ENCODE measurements at regions not wholly inside any gene's neighbourhood (a gene's known extent, or its start where the extent isn't known, plus 50 kb on each side); places are given as distances from the start of the nearest gene placed in this dataset.
A peak's percentile ranks its signal among the peaks of the same experiment; 100 is the strongest.

GRCh38 chr2:222771832-222772231 is 89.0 kb upstream of the ACSL3 start:
- ATAC-seq (ENCODE audit: low read depth) (no peak), DNase-seq (no peak)
- Histone ChIP-seq H2AK5ac (ENCODE audit: low read depth, low read length) (peak overlapping the region; percentile 29; the same call in 1 of the 2 replicates), H4K8ac (ENCODE audit: low read depth in 2 of 2, low read length in 2 of 2) (no peak overlapping the region), H3K27ac (ENCODE audit: insufficient read depth, low read length) (no peak overlapping the region), H3K14ac (replicated peaks; ENCODE audit: low read depth, low read length) (0 out of 2 replicates have a peak overlapping the region, but pooled peaks have one; percentile 51), H3K23ac (ENCODE audit: low read depth, low read length) (no peak overlapping the region), H2AFZ (replicated peaks; ENCODE audit: low read length, poor library complexity) (no peak overlapping the region), H3K36me3 (ENCODE audit: control insufficient read depth, insufficient read depth, low read length) (no peaks in the 10 kb centered on the region), H4K91ac (ENCODE audit: insufficient read depth, low read depth, low read length) (no peak overlapping the region), H3K9me1 (ENCODE audit: insufficient read depth, low read length) (0 out of 2 replicates have a peak, but pooled peaks cover 4% of the 10 kb centered on the region), H3K56ac (ENCODE audit: extremely low read depth, insufficient read depth, low read length) (no peak overlapping the region), H3K18ac (ENCODE audit: low read depth, low read length) (no peak overlapping the region), H2BK15ac (ENCODE audit: low read depth, low read length) (no peak overlapping the region), H3K79me1 (ENCODE audit: low read depth in 1 of 2, low read length in 2 of 2) (no peaks in the 10 kb centered on the region), H2BK5ac (ENCODE audit: low read depth, low read length, poor library complexity, severe bottlenecking) (peak overlapping the region; percentile 63), H3K27me3 (ENCODE audit: control insufficient read depth, insufficient read depth, low read length) (no peaks in the 10 kb centered on the region; the same call in none of the 2 replicates), H4K5ac (ENCODE audit: low read depth, low read length) (no peak overlapping the region), H4K20me1 (ENCODE audit: insufficient read depth, low read length) (no peaks in the 10 kb centered on the region), H2BK120ac (ENCODE audit: low read depth, low read length) (no peak overlapping the region), H2BK20ac (ENCODE audit: low read depth, low read length) (no peak overlapping the region), H2AK9ac (replicated peaks; ENCODE audit: low read depth, low read length, poor library complexity) (no peak overlapping the region), H3K9ac (ENCODE audit: low read depth, low read length) (no peak overlapping the region), H3K9me3 (ENCODE audit: control insufficient read depth, insufficient read depth, low read length) (no peaks in the 10 kb centered on the region), H3K4me1 (ENCODE audit: control insufficient read depth, insufficient read depth, low read length) (no peaks in the 10 kb centered on the region), H3K4me2 (ENCODE audit: low read depth, low read length) (no peak overlapping the region), H3K4me3 (ENCODE audit: insufficient read depth, low read depth, low read length) (no peak overlapping the region), H3K4ac (ENCODE audit: low read depth, low read length) (no peak overlapping the region)
- WGBS, 2 experiments (ENCODE audit: extremely low coverage in 2 of 2, insufficient read length in 1 of 2): 89 to 100% methylated on average over 1 to 3 of the region's 3 CpGs
- intact Hi-C loops (cut with micrococcal nuclease) (no loop called here), dilution Hi-C loops (cut with HindIII; ENCODE audit: low sequenced_read_pairs, unreplicated experiment) (no loop called here), in situ Hi-C loops (cut with MboI; ENCODE audit: low sequenced_read_pairs) (no loop called here)
- no TSS peak for BruUV-seq (replicated peaks)
- POLR2A ChIA-PET (ENCODE audit: unreplicated experiment): no interaction called here
- CTCF ChIA-PET: no interaction called here
- no peak for TF ChIP-seq ELK1 (IDR thresholded peaks at IDR 0.05; ENCODE audit: borderline replicate concordance, low read depth, low read length)
- no peak for TF ChIP-seq CTCF (conservative IDR thresholded peaks at IDR 0.05; ENCODE audit: low read depth, low read length)
- no peak for TF ChIP-seq USF2 (IDR thresholded peaks at IDR 0.05; ENCODE audit: low read depth, low read length)
- TF ChIP-seq POLR2A (IDR thresholded peaks at IDR 0.05; ENCODE audit: low read depth, low read length): no peak
- no peak for TF ChIP-seq MXI1 (IDR thresholded peaks at IDR 0.05; ENCODE audit: borderline replicate concordance, low read depth, low read length)
- no peak for TF ChIP-seq FOS (IDR thresholded peaks at IDR 0.05; ENCODE audit: low read depth, low read length)
- no peak for TF ChIP-seq MAZ (IDR thresholded peaks at IDR 0.05; ENCODE audit: borderline replicate concordance, low read depth, low read length)
- no peak for TF ChIP-seq CEBPB (IDR thresholded peaks at IDR 0.05; ENCODE audit: low read depth, low read length)
- TF ChIP-seq RFX5 (IDR thresholded peaks at IDR 0.05; ENCODE audit: low read depth, low read length): no peak

All from IMR-90 (cell line).